ENCODE measurements at regions not wholly inside any gene's neighbourhood (a gene's known extent, or its start where the extent isn't known, plus 50 kb on each side); places are given as distances from the start of the nearest gene placed in this dataset.

DNA sequence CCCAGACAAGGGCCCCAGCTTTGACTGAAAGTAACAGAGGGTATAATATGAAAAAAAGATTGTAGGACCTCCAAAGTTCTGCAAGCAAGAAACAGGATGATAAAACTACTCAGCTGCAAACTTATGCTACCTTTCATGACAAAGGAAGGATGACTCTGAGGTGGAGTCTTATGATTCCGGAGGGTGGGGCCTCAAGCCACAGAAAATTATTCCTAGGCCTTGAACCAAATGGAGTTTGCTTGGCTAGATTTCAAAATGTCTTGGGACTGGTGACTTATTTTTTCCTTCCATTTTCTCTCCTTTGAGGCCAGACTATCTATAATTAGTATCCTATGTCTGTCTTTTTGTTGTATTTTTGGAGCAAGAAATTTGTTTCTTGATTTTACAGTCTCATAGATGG, 336.4 kb downstream of the LRIG3 start:
- Histone ChIP-seq H3K9me3 (replicated peaks in 1 of 2; ENCODE audit: control insufficient read depth in 1 of 2, insufficient read depth in 1 of 2, low read length in 2 of 2) (no peaks in the 10 kb centered on the region), H3K4me2 (replicated peaks; ENCODE audit: extremely low read depth, low read length, poor library complexity, severe bottlenecking) (no peak overlapping the region), H3K9ac (ENCODE audit: insufficient read depth, low read length, poor library complexity, severe bottlenecking) (no peak overlapping the region), H3K79me2 (ENCODE audit: insufficient read depth, low read length) (no peaks in the 10 kb centered on the region), H3K4me3 (replicated peaks in 1 of 3; ENCODE audit: low read depth in 2 of 3, low read length in 3 of 3) (no peak overlapping the region), H3K27me3 (ENCODE audit: control insufficient read depth in 2 of 2, insufficient read depth in 2 of 2, low read length in 2 of 2) (no peaks in the 10 kb centered on the region), H4K20me1 (ENCODE audit: insufficient read depth, low read length) (no peaks in the 10 kb centered on the region), H3K4me1 (ENCODE audit: control insufficient read depth in 1 of 2, insufficient read depth in 2 of 2, low read length in 2 of 2) (no peaks in the 10 kb centered on the region), H3K36me3 (replicated peaks in 1 of 2; ENCODE audit: control insufficient read depth in 1 of 2, insufficient read depth in 2 of 2, low read length in 2 of 2) (no peaks in the 10 kb centered on the region), H3K27ac (ENCODE audit: low read depth in 1 of 2, low read length in 2 of 2) (no peak overlapping the region), H2AFZ (ENCODE audit: insufficient read depth, low read depth, low read length, poor library complexity, severe bottlenecking) (no peak overlapping the region)
- peaks cover 0 to 5% (median 0%) of the 10 kb centered on the region in 3 donors for H3K27me3 Mint-ChIP-seq (ENCODE audit: low read depth in 3 of 3)
- TF ChIP-seq, protein P1, sequence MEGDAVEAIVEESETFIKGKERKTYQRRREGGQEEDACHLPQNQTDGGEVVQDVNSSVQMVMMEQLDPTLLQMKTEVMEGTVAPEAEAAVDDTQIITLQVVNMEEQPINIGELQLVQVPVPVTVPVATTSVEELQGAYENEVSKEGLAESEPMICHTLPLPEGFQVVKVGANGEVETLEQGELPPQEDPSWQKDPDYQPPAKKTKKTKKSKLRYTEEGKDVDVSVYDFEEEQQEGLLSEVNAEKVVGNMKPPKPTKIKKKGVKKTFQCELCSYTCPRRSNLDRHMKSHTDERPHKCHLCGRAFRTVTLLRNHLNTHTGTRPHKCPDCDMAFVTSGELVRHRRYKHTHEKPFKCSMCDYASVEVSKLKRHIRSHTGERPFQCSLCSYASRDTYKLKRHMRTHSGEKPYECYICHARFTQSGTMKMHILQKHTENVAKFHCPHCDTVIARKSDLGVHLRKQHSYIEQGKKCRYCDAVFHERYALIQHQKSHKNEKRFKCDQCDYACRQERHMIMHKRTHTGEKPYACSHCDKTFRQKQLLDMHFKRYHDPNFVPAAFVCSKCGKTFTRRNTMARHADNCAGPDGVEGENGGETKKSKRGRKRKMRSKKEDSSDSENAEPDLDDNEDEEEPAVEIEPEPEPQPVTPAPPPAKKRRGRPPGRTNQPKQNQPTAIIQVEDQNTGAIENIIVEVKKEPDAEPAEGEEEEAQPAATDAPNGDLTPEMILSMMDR (IDR thresholded peaks at IDR 0.05): no peak
- no peak for DNase-seq
- intact Hi-C loops (cut with micrococcal nuclease): no loop called here
- H3K36me3 Mint-ChIP-seq: no peaks in the 10 kb centered on the region
- H3K9me3 Mint-ChIP-seq: peaks cover 0 to 6% (median 3%) of the 10 kb centered on the region in 7 donors
- no peak overlapping the region for H3K4me3 Mint-ChIP-seq
- H3K4me1 Mint-ChIP-seq: no peaks in the 10 kb centered on the region
- H3K27ac Mint-ChIP-seq: no peak overlapping the region
- no CpG with 5 or more reads among the region's 1 CpG for WGBS (ENCODE audit: insufficient coverage)

DNA sequence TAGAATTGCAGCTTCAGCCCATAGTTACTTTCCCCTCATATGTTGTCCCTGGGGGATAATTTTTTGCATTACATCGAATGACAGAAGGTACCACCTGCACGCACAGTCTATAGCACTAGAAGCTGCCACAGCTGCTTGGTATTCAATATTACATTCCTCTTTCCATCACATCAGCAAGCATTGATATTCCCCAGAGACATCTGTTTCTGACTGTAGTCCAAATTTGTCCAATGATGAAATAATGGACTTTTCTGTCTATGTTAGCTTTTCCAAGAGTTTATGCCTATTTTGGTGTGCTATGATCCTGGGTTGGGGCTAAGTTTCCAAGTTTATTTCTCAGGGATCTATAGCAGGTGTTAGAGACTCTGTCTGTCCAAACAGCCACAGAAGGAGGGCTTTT, 335.4 kb downstream of the LRIG3 start:
- Histone ChIP-seq H3K9ac (ENCODE audit: insufficient read depth, low read length, poor library complexity, severe bottlenecking) (no peak overlapping the region), H4K20me1 (ENCODE audit: insufficient read depth, low read length) (no peaks in the 10 kb centered on the region), H3K36me3 (replicated peaks in 1 of 2; ENCODE audit: control insufficient read depth in 1 of 2, insufficient read depth in 2 of 2, low read length in 2 of 2) (no peaks in the 10 kb centered on the region), H2AFZ (ENCODE audit: insufficient read depth, low read depth, low read length, poor library complexity, severe bottlenecking) (no peak overlapping the region), H3K4me1 (ENCODE audit: control insufficient read depth in 1 of 2, insufficient read depth in 2 of 2, low read length in 2 of 2) (no peaks in the 10 kb centered on the region), H3K4me3 (replicated peaks in 1 of 3; ENCODE audit: low read depth in 2 of 3, low read length in 3 of 3) (no peak overlapping the region), H3K27ac (ENCODE audit: low read depth in 1 of 2, low read length in 2 of 2) (no peak overlapping the region), H3K4me2 (replicated peaks; ENCODE audit: extremely low read depth, low read length, poor library complexity, severe bottlenecking) (no peak overlapping the region), H3K79me2 (ENCODE audit: insufficient read depth, low read length) (no peaks in the 10 kb centered on the region), H3K27me3 (ENCODE audit: control insufficient read depth in 2 of 2, insufficient read depth in 2 of 2, low read length in 2 of 2) (no peaks in the 10 kb centered on the region), H3K9me3 (replicated peaks in 1 of 2; ENCODE audit: control insufficient read depth in 1 of 2, insufficient read depth in 1 of 2, low read length in 2 of 2) (no peaks in the 10 kb centered on the region)
- no peaks in the 10 kb centered on the region for H3K36me3 Mint-ChIP-seq
- no peak for DNase-seq
- TF ChIP-seq, protein P1 (IDR thresholded peaks at IDR 0.05): no peak
- intact Hi-C loops (cut with micrococcal nuclease): no loop called here
- peaks cover 0 to 5% (median 2%) of the 10 kb centered on the region in 3 donors for H3K27me3 Mint-ChIP-seq (ENCODE audit: low read depth in 3 of 3)
- no peaks in the 10 kb centered on the region for H3K4me1 Mint-ChIP-seq
- H3K9me3 Mint-ChIP-seq: peaks cover 0 to 6% (median 3%) of the 10 kb centered on the region in 7 donors
- H3K27ac Mint-ChIP-seq: no peak overlapping the region
- no peak overlapping the region for H3K4me3 Mint-ChIP-seq
- no CpG with 5 or more reads among the region's 2 CpGs for WGBS (ENCODE audit: insufficient coverage)

All from CD14-positive monocyte (primary cell).